GM21737 (cell line): ENCODE measurements at regions not wholly inside any gene's neighbourhood (a gene's known extent, or its start where the extent isn't known, plus 50 kb on each side); places are given as distances from the start of the nearest gene placed in this dataset.
"Not testable (repeated sequence)": the region's sequence is repeated elsewhere in the genome, so short reads cannot be mapped to it uniquely, and the experiment has no call there.

Source experiments
- ATAC-seq: cut with Tn5 transposase; IDR thresholded peaks from one replicate; pipeline ENCODE4 v1.9.1; 2021; ENCODE audit warnings: mild to moderate bottlenecking, moderate library complexity; ENCODE audit not compliant: unreplicated experiment

GRCh38 chr7:112938863-112939573 is 147.6 kb downstream of the GPR85 start:
- ATAC-seq, result peak; percentile 4

GRCh38 chr7:112937651-112938415 is 147.6 kb upstream of the TMEM168 start:
- ATAC-seq, result no peak

GRCh38 chr7:112933598-112933997 is 143.4 kb upstream of the TMEM168 start:
- ATAC-seq, result no peak

GRCh38 chr7:112930787-112931186 is 140.6 kb upstream of the TMEM168 start:
- ATAC-seq, result no peak

GRCh38 chr7:112929421-112929820 is 139.2 kb upstream of the TMEM168 start:
- no peak for ATAC-seq

GRCh38 chr7:112926018-112926417 is 135.8 kb upstream of the TMEM168 start:
- ATAC-seq, result no peak

GRCh38 chr7:112922546-112922945 is 132.4 kb upstream of the TMEM168 start:
- ATAC-seq, result not testable (repeated sequence)

- not testable (repeated sequence) for ATAC-seq
Observed at GRCh38 chr7:112916431-112916830, 126.2 kb upstream of the TMEM168 start.

- ATAC-seq, result no peak
Observed at GRCh38 chr7:112908086-112908485, 117.9 kb upstream of the TMEM168 start.

GRCh38 chr7:112907658-112908057 is 117.5 kb upstream of the TMEM168 start:
- ATAC-seq, result no peak

GRCh38 chr7:112905950-112906349 is 115.8 kb upstream of the TMEM168 start:
- ATAC-seq, result no peak

GRCh38 chr7:112905413-112905812 is 115.2 kb upstream of the TMEM168 start:
- ATAC-seq, result no peak

- peak; percentile 78 for ATAC-seq
Observed at GRCh38 chr7:112898432-112899290, 108.5 kb upstream of the TMEM168 start.

GRCh38 chr7:112897839-112898431 is 107.7 kb upstream of the TMEM168 start:
- no peak for ATAC-seq

- ATAC-seq, result no peak
Observed at GRCh38 chr7:112896026-112896601, 105.9 kb upstream of the TMEM168 start.

- no peak for ATAC-seq
Observed at GRCh38 chr7:112892263-112892662, 102.1 kb upstream of the TMEM168 start.

- no peak for ATAC-seq
Observed at GRCh38 chr7:112891698-112892097, 101.5 kb upstream of the TMEM168 start.

GRCh38 chr7:112889834-112890438 is 99.7 kb upstream of the TMEM168 start:
- ATAC-seq, result no peak

GRCh38 chr7:112889268-112889667 is 99.1 kb upstream of the TMEM168 start:
- no peak for ATAC-seq

- ATAC-seq, result no peak
Observed at GRCh38 chr7:112888781-112889180, 98.6 kb upstream of the TMEM168 start.
